HG03442 (cell line): ENCODE measurements at regions not wholly inside any gene's neighbourhood (a gene's known extent, or its start where the extent isn't known, plus 50 kb on each side); places are given as distances from the start of the nearest gene placed in this dataset.

Experiments used
- ATAC-seq: cut with Tn5 transposase; IDR thresholded peaks from one replicate; pipeline ENCODE4 v1.9.1; 2021; ENCODE audit warnings: mild to moderate bottlenecking, moderate library complexity; ENCODE audit not compliant: unreplicated experiment

- no peak for ATAC-seq
Observed at GRCh38 chr10:5305374-5305773, 59.4 kb upstream of the UCN3 start.

- no peak for ATAC-seq
Observed at GRCh38 chr10:5310914-5311313, 53.9 kb upstream of the UCN3 start.

- no peak for ATAC-seq
Observed at GRCh38 chr10:5311617-5312016, 53.1 kb upstream of the UCN3 start.

GRCh38 chr10:5314840-5315239 is 49.9 kb upstream of the UCN3 start:
- ATAC-seq = no peak
